Hematopoietic multipotent progenitor cell treated with erythropoietin and hydrocortisone succinate and interleukin-3 and kit ligand, for 6 days (in vitro differentiated cells): ENCODE measurements at regions not wholly inside any gene's neighbourhood (a gene's known extent, or its start where the extent isn't known, plus 50 kb on each side); places are given as distances from the start of the nearest gene placed in this dataset.

Source experiments
- DNase-seq: peaks from one replicate; pipeline ENCODE4 v3.0.0-alpha.2; 2015

DNA sequence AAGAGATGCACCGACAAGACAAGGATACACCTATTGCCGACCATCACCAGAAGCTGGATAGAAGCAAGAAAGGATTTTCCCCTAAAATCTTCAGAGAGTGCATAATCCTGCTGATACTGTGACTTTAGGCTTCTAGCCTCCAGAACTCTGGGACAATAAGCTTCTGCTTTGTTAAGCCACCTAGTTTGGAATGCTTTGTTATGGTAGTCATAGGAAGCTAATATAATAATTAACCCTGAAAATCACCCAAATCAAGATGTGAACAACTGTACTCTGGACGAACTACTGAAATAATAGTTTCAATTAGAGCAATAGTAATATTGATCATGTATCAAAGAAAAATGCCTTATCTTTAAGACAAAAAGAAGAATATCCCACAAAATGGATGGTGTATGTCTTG lies 524.6 kb downstream of the EFNB2 start:
- no peak for DNase-seq

DNA sequence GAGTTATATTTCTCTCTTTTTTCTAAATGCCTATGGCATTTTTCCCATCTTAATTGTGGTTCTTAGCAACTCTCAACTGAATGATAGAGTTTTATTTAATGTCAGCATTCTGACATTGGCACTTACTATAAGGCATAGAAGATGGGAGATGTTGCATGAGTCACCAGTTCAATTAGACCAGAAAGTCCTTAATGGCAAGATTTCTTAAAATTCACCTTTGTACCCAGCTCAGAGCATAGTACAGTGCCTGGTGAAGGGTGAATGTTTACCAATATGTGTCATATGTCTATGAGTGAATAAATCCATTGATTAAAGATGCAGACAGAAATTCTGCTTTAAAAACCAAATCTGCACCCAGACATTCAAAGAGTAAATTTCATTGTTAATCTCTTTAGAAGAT lies 526.9 kb downstream of the EFNB2 start:
- DNase-seq = no peak

DNA sequence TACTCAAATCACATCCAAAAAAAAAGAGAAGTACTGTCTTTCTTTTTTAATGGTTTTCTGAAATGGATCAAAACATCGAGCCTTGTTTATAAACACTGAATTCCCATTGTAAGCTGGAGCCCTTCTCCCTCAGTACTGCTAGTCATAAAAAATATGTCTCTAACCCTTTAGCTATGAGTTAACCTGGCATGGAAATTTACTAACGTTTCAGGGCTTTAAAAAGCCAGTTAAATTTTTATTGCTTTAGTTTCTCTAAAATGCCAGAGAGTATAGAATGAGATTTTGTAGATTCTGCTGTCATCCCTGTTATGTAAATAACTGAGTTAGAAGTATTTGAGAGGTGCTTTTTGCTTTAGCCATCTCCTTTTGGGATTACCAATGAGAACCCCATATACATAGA lies 528.3 kb downstream of the EFNB2 start:
- DNase-seq = no peak

DNA sequence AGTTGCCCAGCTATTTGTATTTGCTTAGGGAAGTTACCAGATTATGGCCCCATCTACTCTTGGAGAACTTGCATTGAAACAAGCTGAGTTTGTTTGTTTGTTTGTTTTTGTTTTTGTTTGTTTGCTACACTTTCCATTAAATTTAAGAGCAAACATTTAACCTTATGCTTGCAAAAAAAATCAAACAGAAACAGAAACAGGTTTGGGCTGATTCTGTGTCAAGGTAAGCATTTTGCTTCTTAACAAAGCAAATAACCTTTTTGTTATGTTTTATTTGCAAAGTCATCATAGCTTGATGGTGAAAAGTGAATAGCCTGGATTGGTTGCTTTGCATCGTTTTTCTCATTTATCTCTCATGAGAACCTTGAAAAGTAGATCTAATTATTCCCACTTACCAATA lies 531.8 kb downstream of the EFNB2 start:
- no peak for DNase-seq

DNA sequence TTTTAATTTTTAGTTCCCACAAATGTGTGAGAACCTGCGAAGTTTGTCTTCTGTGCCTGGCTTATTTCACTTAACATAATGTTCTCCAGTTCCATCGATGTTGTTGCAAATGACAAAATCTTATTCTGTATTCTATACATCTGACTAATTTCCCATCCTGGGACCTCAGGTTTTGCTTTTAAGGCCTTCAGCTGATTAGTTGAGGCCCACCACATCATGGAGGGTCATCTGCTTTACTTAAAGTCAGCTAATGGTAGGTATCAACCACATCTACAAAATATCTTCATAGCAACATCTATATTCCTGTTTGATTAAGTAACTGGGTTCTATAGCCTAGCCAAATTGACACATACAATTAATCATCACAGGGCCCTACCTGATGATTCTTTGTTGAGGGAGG lies 534.0 kb downstream of the EFNB2 start:
- no peak for DNase-seq

DNA sequence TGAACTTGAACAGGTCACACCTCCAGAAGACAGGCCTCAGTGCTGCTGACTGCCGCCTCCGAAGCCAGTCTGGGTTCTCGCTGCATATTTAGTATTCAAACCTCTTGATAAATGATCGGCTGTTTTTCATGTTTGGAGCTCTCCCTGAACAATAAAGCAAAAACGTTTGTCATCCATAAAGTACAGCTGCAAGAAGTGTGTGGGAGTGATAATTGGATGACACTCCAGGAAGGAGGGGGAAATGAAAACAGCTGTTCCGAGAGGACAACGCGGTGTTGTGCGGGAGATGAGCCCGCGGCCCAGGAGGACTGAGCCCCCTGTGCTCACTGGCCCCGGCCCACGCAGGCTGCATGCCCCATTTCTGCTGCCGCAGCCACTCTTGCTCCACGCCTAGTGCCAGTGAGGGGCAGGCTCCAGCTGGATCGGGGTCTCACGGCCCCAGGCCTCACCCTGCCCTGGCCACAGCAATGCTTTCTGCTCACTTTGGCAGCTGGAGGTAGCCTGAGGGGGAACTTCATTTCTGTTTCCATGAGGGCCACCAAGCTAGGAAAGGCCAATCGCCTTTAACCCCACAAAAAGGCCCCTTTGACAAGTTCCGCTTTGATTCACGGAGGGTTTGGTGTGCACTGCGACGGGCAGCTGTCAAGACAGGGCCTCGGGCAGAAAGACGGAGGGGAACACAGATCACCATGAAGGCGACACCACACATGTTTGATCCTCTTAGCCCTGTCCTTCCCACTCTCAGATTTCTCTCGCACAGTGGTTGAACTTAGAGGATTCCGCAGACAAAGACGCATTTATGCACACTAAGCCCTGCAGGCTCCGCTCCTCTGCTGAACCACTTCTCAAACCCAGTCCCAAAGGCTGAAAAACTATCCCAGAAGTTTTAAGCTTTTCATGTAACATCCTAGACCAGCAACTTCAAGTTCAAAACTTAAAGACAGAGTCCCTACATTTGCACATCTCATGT lies 537.6 kb downstream of the EFNB2 start:
- no peak for DNase-seq

DNA sequence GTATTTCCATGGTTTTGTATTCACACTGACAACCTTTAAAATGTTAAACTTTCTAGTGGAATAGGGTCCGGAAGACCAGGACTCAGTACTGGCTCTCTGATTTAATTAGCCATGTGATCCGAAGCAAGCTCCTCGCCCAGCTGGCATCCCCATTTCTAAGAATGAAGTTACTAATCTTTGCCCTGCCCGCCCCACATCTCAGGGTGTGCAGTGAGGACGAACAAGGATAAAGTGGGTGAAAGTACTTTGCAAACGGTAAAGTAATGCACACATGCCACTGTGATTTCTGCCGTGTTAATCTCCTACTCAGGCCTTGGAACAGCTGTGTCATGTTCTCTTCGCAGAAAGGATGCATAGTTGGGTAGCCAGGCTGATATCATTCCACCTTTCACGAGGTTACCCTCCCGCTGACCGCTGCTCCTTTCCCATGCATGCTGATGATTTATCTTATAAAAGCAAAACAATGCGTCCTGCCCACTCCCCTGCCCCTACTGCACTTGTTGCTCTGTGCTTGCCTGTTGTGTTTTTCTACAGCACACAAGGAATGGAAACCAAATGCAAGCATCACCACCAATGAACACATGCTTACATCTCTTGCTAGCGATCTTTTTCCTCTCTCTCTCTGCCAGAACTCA lies 539.0 kb downstream of the EFNB2 start:
- no peak for DNase-seq

DNA sequence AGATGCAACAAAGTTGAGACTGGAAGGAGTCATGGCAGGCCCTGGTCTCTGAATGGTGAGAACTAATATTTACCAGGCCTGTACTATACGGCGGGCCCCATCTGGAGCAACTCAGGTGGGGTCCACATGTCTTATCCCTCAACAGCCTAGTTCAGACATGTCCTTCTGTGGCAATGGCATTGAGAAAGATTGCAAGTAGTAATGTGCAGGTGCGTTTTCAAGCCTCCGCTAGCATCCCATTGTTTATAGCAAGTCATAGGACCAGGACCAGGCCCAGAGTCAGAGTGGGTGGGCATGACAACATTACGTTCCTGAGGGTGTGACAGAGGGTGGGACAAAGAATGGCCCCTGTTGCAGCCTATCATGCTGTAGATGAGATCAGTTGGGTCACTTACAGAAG lies 541.1 kb downstream of the EFNB2 start:
- no peak for DNase-seq

DNA sequence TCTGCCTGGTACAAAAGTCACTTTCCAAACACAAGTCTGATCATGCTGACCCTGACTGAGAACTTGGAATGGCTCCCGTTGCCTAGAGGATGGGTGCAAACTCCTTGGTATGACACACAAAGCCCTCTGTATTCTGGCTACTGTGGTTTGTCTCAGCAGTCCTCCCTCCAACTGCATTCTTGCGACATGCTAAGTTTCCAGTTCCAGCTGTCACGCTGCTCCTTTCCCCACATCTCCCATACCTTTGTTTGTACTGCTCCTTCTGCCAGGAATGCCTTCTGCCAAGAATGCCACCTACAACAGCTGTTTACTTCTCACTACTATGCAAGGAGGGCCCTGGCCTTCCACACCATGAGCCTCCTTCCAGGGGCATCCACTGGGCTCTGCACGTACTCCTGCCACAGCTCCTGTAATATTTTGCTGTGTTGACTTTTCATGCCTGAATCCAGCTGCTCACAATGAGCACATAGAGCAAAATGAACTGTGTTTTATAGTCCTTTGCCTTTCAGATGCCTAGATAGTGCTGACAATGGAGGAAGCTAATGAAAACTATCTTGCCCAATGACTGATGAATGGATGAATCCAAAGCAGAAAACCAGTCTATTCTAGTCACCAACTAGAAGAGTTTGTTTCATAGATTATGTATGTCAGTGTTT lies 543.7 kb downstream of the EFNB2 start:
- no peak for DNase-seq

DNA sequence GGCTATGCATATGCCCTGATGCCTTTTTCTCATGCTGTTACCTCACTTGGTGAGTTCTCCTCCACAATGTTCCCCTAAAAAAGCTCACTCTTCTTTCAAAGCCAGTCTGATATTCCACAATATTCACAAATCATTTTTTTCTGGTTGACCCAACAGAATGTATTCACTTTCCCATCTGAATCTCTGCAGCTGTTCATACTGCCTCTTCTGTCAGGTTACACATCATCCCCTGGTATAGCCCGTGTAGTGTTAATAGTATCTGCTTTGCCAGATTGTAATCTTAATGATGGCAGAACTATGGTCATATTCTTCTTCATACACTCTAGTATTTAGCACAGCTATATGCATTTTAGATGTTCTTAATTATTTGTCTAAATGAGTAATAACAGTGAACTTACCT lies 544.3 kb downstream of the EFNB2 start:
- DNase-seq = no peak

DNA sequence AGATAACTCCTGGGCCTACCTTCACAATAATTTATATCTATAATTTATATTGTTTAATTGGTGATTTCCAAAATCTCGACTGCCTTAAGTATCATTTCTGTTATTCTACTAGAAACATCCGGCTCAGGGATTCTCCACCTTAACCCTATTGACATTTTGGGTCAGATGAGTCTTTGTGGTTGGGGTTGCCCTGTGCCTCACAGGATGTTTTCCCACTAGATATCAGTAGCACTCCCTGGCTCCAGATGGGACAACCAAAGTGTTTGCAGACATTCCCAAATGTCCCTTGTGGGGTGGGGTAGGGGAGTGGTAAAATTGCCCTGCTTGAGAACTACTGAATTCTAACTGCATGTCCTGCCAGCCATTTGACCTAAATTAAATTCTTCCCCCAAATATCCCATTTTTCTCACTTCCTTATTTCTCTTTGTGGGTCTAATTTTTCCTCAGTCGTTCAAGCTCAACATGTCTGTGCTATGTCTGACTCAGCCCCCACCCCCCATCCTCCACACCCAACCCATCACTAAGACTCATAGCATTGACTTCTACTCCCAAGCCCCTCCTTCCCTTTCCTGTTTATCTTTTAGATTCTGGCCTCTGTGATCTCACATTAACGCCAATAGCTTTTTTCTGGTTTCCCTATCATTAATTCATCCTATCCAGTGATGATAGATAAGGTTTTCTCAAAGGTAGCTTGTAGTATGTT lies 545.1 kb downstream of the EFNB2 start:
- no peak for DNase-seq

DNA sequence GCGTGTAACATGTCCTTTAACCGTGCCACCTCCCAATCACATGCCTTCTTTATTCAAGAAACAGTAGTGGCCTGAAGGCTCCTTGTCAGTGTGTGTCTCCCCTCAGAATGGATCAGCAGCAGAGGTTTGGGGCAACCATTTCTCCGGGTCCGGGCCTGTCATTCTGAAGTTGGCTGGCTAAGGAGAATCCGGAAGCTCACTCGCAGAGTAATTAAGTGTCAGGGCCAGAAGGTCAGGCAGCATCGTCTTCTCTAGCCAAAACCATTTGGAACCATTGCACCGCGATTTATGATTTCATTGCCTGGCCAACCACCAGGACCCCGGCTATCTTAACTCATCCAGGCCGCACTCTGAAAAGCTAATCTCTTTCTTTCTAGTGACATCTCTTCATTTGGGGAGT lies 550.8 kb downstream of the EFNB2 start:
- DNase-seq = no peak

DNA sequence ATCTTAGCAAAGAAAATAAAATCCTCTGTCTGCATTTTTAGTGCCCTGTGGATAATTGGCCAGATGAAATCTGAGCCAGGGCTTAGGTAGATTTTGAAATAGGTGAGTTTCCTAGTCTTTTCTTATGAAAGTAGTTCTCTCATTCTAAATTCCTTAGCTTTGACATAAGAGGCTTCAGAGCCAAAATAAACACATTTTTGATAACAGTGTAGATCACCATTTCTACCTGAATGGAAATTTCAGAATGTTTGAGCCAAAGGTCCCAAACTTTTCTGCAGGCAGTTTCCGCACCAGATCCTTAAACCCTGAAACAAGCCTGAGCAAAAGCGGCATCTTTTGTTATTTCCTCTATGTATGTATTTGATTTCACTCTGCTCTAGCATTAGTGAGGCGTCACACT lies 551.2 kb downstream of the EFNB2 start:
- no peak for DNase-seq

DNA sequence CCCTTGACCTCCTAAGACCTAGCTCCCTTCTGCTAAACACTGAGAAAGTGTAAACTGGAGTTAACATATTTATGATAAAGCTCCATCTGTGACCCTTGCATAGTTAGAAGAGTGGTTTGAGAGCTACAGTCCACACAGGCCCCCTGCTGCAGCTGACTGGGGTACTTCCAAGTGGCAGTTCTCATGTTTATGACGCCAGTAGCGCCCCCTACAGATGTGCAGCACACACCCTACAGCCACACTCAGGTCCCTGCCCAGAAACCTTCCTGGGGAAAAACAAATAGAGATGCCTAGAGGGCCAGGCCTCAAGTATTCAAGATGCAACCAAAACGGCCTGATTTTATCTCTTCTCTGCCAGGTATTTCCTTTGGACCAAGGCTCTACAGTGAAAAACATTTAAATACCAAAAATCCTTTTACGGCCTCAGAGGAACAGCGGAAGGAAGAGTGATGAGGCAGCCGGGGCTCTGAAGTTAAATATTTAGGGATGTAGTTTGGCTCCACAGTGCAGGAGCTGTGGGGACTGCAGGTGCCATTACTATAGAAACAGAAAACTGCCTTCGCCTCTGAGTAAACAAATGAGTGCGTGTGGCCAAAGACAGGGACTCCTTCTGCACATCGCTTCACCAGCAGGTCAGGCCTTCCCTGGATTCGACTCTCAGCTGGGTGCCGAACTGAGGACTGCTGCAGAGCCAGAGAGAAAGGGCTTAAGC lies 553.1 kb downstream of the EFNB2 start:
- DNase-seq = no peak

DNA sequence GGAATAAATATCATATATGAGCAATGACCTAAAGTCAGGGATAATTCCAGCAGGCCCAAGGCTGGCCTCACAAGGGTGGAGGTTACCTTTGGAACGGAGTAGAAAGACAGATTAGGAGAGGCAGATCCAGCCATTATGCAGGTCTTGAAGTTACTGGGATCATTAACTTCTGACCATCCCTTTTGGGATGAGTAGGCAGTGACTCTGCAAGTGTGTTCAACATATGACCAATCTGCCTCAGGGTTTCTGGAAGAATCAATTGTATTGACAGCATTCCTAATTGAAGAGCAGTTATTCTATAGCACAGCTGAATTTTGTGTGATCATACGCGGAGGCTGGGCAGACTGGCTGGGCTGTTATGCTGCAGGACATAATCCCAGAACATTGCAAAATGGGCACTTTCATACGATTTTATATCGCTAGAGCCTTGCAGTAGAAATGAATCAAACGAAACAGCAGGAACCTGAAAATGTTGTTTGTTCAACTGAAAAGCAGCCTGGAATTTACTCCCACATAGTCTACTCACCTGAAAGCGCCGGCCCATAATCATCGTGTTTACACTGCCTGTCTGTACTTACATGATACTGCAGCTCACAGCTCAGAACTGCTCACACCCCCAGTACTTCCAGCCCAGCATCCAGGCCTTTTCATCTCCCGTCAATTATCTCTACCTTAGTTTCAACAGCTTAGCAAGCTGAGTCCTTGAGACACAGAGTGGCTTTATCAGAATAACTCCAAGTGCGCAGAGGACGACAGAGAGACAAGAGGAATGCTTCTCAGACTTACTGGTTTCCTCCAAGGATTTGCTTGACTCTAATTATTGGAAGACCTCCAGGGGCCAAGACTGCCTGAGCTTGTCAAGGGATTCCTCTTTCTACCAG lies 556.1 kb downstream of the EFNB2 start:
- DNase-seq = no peak

DNA sequence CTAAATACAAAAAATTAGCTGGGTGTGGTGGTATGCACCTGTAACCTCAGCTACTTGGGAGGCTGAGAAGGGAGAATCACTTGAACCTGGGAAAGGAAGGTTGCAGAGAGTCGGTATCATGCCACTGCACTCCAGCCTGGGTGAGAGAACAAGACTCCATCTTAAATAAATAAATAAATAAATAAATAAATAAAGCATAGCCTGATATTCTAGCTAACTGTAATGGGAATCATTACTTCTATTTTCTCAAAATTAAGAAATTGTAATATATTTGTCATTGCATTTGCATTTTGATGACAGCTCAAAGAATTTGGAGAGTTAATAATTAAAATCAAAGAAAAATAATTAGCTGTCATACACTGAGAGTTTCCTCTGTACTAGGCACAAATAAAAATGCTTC lies 561.1 kb downstream of the EFNB2 start:
- DNase-seq = no peak

DNA sequence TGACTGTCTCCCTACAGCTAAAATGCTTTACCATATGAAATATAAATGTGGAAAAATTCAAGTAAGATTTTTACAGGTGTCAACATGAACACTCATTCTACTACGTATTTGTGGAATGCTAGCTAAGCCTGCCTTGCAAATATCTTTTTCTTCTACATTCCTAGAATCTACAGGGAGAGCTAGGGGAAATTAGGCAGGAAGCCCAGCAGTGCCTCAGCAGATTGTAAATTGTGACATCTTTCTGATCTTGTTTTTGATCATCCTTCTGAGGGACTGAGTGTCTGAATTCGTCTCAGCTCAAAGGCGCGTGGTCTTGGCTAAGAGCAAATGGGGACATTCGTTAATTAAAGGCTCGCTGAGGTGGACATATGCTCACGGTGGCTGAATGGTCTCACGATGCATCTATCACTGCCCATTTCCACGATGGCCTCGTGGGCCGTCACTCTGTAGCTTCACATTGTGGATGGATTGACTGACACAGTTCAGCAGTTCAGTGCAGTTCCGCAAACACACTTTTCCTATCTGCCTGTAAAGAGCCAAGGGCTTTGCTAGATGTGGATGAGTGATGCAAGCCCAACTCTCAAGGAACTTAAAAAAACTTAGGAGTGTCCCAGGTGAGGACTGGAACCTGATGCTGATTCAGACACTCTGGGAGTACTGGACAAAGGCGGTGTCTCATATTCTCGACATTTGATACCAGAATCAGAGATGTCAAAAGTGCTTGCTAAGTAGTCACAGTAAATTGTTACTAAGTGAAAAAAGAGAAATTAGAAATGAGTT lies 562.5 kb downstream of the EFNB2 start:
- no peak for DNase-seq

DNA sequence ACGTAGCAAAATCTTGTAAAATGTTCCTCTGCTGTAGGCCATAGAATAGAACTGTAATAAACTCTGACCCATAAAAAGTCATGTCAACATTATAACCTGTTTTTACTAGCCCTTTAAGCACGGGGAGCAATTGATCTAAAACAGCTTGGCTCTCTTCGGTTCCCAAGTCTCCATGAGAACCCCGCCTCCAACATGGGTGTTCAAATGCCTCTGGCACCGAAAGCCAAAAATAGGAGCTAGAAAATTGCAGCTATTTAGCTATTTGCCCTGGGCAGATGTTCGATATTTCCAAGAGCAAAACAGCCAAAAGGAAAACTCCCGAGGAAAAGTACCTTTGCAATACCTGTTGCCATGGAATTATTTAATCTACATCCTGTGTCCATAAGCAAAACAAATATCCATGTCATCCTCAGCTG lies 563.1 kb downstream of the EFNB2 start:
- no peak for DNase-seq

DNA sequence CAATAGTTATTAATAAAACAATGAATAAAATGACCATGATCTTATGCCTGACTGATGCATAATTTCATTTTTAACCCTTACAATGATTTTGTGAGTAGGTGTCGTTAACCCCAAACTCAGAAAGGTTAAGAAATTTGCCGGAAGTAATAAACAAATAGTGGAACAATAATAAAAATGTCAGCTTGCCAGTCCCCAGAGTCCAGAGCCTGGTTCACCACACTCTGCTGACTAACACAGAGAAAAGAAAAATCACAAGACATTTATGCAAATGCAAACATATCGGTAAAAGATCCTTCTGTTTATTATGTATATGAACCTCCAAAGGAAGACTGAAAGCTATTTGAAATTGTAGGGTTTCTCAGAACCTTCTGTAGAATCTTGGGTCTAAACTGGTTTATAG lies 563.7 kb downstream of the EFNB2 start:
- DNase-seq = no peak

DNA sequence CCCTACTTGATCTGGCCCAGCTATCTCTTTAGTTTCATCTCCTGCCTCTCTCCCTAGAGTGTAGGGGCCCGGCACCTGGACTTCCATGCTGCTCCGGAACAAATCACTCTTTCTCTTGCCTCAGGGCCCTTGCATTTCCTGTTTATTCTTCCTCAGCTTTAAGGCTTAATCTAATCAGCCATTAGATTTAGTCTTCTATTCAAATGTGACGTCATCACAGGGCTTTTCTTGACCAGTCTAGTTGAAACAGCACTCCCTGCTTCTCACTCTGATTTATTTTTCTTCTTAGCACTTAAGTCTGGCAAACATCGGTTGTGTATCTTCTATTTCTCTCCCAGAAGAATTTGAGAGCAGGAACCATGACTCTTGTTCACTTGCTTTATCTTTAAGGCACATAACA lies 564.1 kb downstream of the EFNB2 start:
- no peak for DNase-seq

DNA sequence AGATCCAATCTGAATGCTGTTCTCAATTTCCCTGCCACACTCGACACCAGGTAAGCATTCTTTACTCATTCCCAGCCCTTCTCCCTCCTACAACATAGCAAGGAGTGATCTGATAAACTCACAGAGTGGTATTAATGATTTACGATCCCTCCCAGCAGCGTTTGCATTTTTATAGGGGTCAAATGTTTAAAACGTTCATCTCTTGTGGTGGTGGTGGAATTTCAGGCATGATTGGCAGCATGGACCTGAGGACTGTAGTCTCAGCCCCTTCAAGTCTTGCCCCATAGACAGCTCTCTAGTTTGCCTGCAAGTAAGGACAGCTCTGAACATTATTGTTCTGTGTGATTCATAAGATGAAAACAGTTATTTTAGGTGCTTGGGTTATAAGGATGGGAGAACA lies 565.7 kb downstream of the EFNB2 start:
- no peak for DNase-seq
